ENCODE measurements at regions not wholly inside any gene's neighbourhood (a gene's known extent, or its start where the extent isn't known, plus 50 kb on each side); places are given as distances from the start of the nearest gene placed in this dataset.

GRCh38 chr13:40403509-40404241 is 262.8 kb downstream of the FOXO1 start:
- BruUV-seq (replicated peaks) = no TSS peak
- Mint-ChIP-seq H3K27ac (ENCODE audit: unreplicated experiment) (no peak overlapping the region), H3K9me3 (ENCODE audit: low read depth, unreplicated experiment) (no peaks in the 10 kb centered on the region), H3K36me3 (ENCODE audit: insufficient read depth, unreplicated experiment) (no peaks in the 10 kb centered on the region), H3K4me3 (ENCODE audit: low read depth, unreplicated experiment) (no peak overlapping the region), H3K27me3 (ENCODE audit: unreplicated experiment) (no peaks in the 10 kb centered on the region), H3K4me1 (ENCODE audit: low read depth, unreplicated experiment) (peaks cover 19% of the 10 kb centered on the region)
- no peak for TF ChIP-seq CTCF (IDR thresholded peaks at IDR 0.05; ENCODE audit: unreplicated experiment)
- DNase-seq = no peak
- CTCF ChIA-PET = no interaction called here
- intact Hi-C loops (cut with micrococcal nuclease; ENCODE audit: unreplicated experiment) = no loop called here

- intact Hi-C loops (cut with micrococcal nuclease; ENCODE audit: unreplicated experiment) = no loop called here
- TF ChIP-seq CTCF (IDR thresholded peaks at IDR 0.05; ENCODE audit: unreplicated experiment) = no peak
- no peak overlapping the region for H3K27ac Mint-ChIP-seq (ENCODE audit: unreplicated experiment)
- CTCF ChIA-PET = no interaction called here
- H3K9me3 Mint-ChIP-seq (ENCODE audit: low read depth, unreplicated experiment) = no peaks in the 10 kb centered on the region
- peaks cover 19% of the 10 kb centered on the region for H3K4me1 Mint-ChIP-seq (ENCODE audit: low read depth, unreplicated experiment)
- H3K27me3 Mint-ChIP-seq (ENCODE audit: unreplicated experiment) = no peaks in the 10 kb centered on the region
- DNase-seq = no peak
- BruUV-seq (replicated peaks) = no TSS peak
- no peaks in the 10 kb centered on the region for H3K36me3 Mint-ChIP-seq (ENCODE audit: insufficient read depth, unreplicated experiment)
- H3K4me3 Mint-ChIP-seq (ENCODE audit: low read depth, unreplicated experiment) = no peak overlapping the region
Measured at GRCh38 chr13:40404407-40404806, 262.0 kb downstream of the FOXO1 start.

GRCh38 chr13:40404967-40405716 is 261.3 kb downstream of the FOXO1 start:
- Mint-ChIP-seq H3K4me3 (ENCODE audit: low read depth, unreplicated experiment) (no peak overlapping the region), H3K27ac (ENCODE audit: unreplicated experiment) (no peak overlapping the region), H3K4me1 (ENCODE audit: low read depth, unreplicated experiment) (peaks cover 19% of the 10 kb centered on the region), H3K36me3 (ENCODE audit: insufficient read depth, unreplicated experiment) (no peaks in the 10 kb centered on the region), H3K9me3 (ENCODE audit: low read depth, unreplicated experiment) (no peaks in the 10 kb centered on the region), H3K27me3 (ENCODE audit: unreplicated experiment) (no peaks in the 10 kb centered on the region)
- CTCF ChIA-PET = no interaction called here
- no peak for DNase-seq
- TF ChIP-seq CTCF (IDR thresholded peaks at IDR 0.05; ENCODE audit: unreplicated experiment) = no peak
- BruUV-seq (replicated peaks) = no TSS peak
- intact Hi-C loops (cut with micrococcal nuclease; ENCODE audit: unreplicated experiment) = no loop called here

GRCh38 chr13:40406405-40407120 is 259.9 kb downstream of the FOXO1 start:
- no peak overlapping the region for H3K4me3 Mint-ChIP-seq (ENCODE audit: low read depth, unreplicated experiment)
- no peak overlapping the region for H3K27ac Mint-ChIP-seq (ENCODE audit: unreplicated experiment)
- no peaks in the 10 kb centered on the region for H3K36me3 Mint-ChIP-seq (ENCODE audit: insufficient read depth, unreplicated experiment)
- no peaks in the 10 kb centered on the region for H3K27me3 Mint-ChIP-seq (ENCODE audit: unreplicated experiment)
- no TSS peak for BruUV-seq (replicated peaks)
- CTCF ChIA-PET = no interaction called here
- TF ChIP-seq CTCF (IDR thresholded peaks at IDR 0.05; ENCODE audit: unreplicated experiment) = no peak
- H3K4me1 Mint-ChIP-seq (ENCODE audit: low read depth, unreplicated experiment) = peaks cover 13% of the 10 kb centered on the region
- DNase-seq = no peak
- intact Hi-C loops (cut with micrococcal nuclease; ENCODE audit: unreplicated experiment) = no loop called here
- H3K9me3 Mint-ChIP-seq (ENCODE audit: low read depth, unreplicated experiment) = no peaks in the 10 kb centered on the region

Data from Calu3 (cell line).